BE2C (cell line): ENCODE measurements at regions not wholly inside any gene's neighbourhood (a gene's known extent, or its start where the extent isn't known, plus 50 kb on each side); places are given as distances from the start of the nearest gene placed in this dataset.

Source experiments
- DNase-seq: peaks from one replicate; pipeline ENCODE4 v3.0.0-alpha.2; 2020
- H3K27me3 ChIP-seq: fragments of 250-450 bp; sonication (Bioruptor Pico); 2 replicates; pipeline ENCODE4 v1.5.1; 2020; ENCODE audit warnings: mild to moderate bottlenecking
- H3K36me3 ChIP-seq: fragments of 250-450 bp; sonication (Bioruptor Pico); 2 replicates; pipeline ENCODE4 v1.5.1; 2020; ENCODE audit warnings: mild to moderate bottlenecking
- H3K4me1 ChIP-seq: fragments of 250-450 bp; sonication (Bioruptor Pico); 2 replicates; pipeline ENCODE4 v1.5.1; 2020
- H3K4me3 ChIP-seq: 2 replicates; pipeline ENCODE4 v1.5.1; 2011; ENCODE audit warnings: low read depth, low read length
- H3K9me3 ChIP-seq: fragments of 250-450 bp; sonication (Bioruptor Pico); 2 replicates; pipeline ENCODE4 v1.5.1; 2020
- CTCF ChIP-seq: IDR thresholded peaks from 2 replicates; pipeline ENCODE4 v1.5.1; 2012; ENCODE audit warnings: mild to moderate bottlenecking, low read depth, low read length

- no peaks in the 10 kb centered on the region for H3K9me3 ChIP-seq
- no peak for TF ChIP-seq CTCF
- H3K4me3 ChIP-seq, result no peak overlapping the region
- no peaks in the 10 kb centered on the region for H3K27me3 ChIP-seq
- H3K36me3 ChIP-seq, result no peaks in the 10 kb centered on the region
- no peak for DNase-seq
- H3K4me1 ChIP-seq, result no peaks in the 10 kb centered on the region
These were observed 929.1 kb downstream of the REEP3 start for GRCh38 chr10:64450312-64450711.

- no peaks in the 10 kb centered on the region for H3K4me1 ChIP-seq
- no peak for TF ChIP-seq CTCF
- no peaks in the 10 kb centered on the region for H3K36me3 ChIP-seq
These were observed 933.8 kb downstream of the REEP3 start for GRCh38 chr10:64454962-64455361.

GRCh38 chr10:64458306-64458705 lies 937.1 kb downstream of the REEP3 start:
- no peak for DNase-seq
- H3K36me3 ChIP-seq, result no peaks in the 10 kb centered on the region
- H3K27me3 ChIP-seq, result no peaks in the 10 kb centered on the region
- TF ChIP-seq CTCF, result no peak
- no peak overlapping the region for H3K4me3 ChIP-seq
- no peaks in the 10 kb centered on the region for H3K9me3 ChIP-seq
- H3K4me1 ChIP-seq, result no peaks in the 10 kb centered on the region

More at GRCh38 chr10:64454962-64455361, 933.8 kb downstream of the REEP3 start:
- no peak for DNase-seq
- Histone ChIP-seq H3K4me3 (no peak overlapping the region), H3K9me3 (no peaks in the 10 kb centered on the region), H3K27me3 (no peaks in the 10 kb centered on the region)

- H3K4me1 ChIP-seq, result no peaks in the 10 kb centered on the region
- DNase-seq, result no peak
- H3K9me3 ChIP-seq, result no peaks in the 10 kb centered on the region
- no peaks in the 10 kb centered on the region for H3K36me3 ChIP-seq
- H3K4me3 ChIP-seq, result no peak overlapping the region
- no peaks in the 10 kb centered on the region for H3K27me3 ChIP-seq
- no peak for TF ChIP-seq CTCF
These were observed 942.2 kb downstream of the REEP3 start for GRCh38 chr10:64463406-64463805.

- Histone ChIP-seq H3K4me3 (no peak overlapping the region), H3K9me3 (no peaks in the 10 kb centered on the region), H3K36me3 (no peaks in the 10 kb centered on the region), H3K27me3 (no peaks in the 10 kb centered on the region), H3K4me1 (no peaks in the 10 kb centered on the region)
- DNase-seq, result no peak
- TF ChIP-seq CTCF, result no peak
These were observed 944.5 kb downstream of the REEP3 start for GRCh38 chr10:64465653-64466052.

- Histone ChIP-seq H3K4me3 (no peak overlapping the region), H3K36me3 (no peaks in the 10 kb centered on the region), H3K27me3 (no peaks in the 10 kb centered on the region), H3K9me3 (no peaks in the 10 kb centered on the region), H3K4me1 (no peaks in the 10 kb centered on the region)
- TF ChIP-seq CTCF, result no peak
- DNase-seq, result no peak
These were observed 947.0 kb downstream of the REEP3 start for GRCh38 chr10:64468219-64468618.
